A673 (cell line): ENCODE measurements at regions not wholly inside any gene's neighbourhood (a gene's known extent, or its start where the extent isn't known, plus 50 kb on each side); places are given as distances from the start of the nearest gene placed in this dataset.

Experiments
- CTCF ChIP-seq: fragments of 300-800, 200-600 bp; sonication (generic); conservative IDR thresholded peaks from 2 replicates; pipeline ENCODE4 v1.5.1; 2017; ENCODE audit warnings: low read depth, mild to moderate bottlenecking, antibody characterized with exemption, low read length, moderate library complexity, mixed read lengths
- EZH2 ChIP-seq: fragments of 200-600 bp; sonication (generic); IDR thresholded peaks from 2 replicates; pipeline ENCODE4 v1.6.1; 2017; ENCODE audit warnings: borderline replicate concordance, low read depth, mild to moderate bottlenecking, mixed read lengths, antibody characterized with exemption, low read length; ENCODE audit not compliant: poor library complexity, severe bottlenecking

- no peak for TF ChIP-seq CTCF
- TF ChIP-seq EZH2, result no peak
Measured at GRCh38 chr2:2507417-2507997, 176.4 kb upstream of the MYT1L start.
